ENCODE measurements at regions not wholly inside any gene's neighbourhood (a gene's known extent, or its start where the extent isn't known, plus 50 kb on each side); places are given as distances from the start of the nearest gene placed in this dataset.
"Not testable (repeated sequence)": the region's sequence is repeated elsewhere in the genome, so short reads cannot be mapped to it uniquely, and the experiment has no call there.

DNA sequence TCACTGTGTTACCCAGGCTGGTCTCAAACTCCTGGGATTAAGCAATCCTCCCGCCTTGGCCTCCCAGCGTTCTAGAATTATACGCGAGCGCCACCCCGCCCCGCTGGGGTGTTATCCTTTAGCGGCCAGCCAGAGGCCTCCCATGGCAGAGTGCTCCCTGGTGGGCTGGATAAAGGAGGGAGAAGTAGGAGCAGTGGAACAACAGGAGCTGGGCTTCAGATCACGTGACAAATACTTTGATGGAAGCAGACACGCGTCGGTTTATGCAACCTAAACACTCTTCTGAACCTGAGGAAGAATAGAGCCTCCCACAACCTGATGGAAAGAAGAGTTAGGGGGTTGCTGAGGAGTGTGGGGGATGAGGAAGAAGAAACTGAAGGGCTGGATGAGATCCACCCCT lies 2114.0 kb downstream of the TP53TG3F start:
- no peak for DNase-seq (ENCODE audit: low spot score)

DNA sequence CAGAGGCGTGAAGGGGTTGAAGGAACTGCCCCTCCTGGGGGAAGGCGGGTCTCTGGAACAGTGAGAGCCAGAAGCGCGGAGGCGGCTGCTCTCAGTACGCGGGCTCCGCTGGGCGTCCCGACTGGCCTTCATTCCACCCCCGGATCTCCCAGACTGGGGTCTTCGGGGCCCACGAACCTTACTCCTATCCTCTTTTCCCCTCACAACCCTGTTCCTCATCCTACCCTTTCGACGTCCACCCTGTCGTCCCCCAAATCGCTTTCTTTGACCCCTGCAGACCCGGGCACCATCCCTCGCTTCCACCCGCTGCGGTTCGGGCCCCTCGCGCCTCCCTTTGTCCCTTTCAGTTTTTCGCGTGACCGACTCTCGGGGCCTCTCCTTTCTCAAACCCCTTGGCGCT lies 2114.6 kb downstream of the TP53TG3F start:
- DNase-seq (ENCODE audit: low spot score), result no peak

DNA sequence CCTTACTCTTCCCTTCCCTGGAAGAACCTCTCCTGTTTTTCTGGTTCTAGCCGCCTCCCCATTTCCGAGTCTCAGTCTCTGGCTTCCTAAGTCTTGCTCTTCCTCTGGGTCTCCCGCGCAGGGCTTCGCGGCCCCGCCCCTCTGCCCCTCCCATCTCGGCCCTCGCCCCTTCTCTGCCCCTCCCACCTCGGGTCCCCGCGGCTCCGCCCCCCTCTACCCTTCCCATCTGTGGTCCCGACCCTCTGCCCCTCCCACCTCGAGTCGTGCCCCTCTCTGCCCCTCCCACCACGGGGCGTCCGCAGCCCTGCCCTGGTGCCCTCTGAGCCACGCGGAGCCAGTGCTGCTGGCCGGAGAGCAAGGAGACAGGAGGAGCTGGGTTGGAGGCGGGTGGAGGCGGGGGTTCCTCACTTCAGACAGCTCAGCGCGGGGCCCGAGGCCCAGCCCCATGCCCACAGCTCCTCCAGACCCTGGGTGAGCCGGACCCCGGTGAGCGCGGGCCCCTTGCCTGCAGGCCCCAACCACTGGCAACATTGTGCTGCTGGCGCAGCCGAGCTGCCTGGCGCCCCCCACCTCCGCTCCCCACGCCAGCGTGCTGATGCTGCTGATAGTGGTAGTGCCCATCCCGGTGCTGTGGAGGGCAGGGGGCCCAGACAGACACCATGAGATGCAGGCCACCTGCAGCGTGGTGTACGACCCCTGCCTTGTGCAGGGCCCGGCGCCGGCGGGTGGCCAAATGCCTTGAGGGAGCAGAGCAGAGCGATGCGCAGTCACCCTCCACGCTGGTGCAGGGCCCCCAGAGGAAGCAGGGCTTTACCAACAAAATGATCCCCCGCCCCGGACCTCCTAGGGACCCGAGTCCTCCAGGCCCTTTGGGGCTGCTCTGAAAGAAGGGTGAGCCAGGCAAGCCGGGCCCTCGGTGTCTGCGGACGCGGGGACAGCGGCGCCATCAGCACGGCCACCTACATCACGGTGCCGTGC lies 2115.3 kb downstream of the TP53TG3F start:
- no peak for DNase-seq (ENCODE audit: low spot score)

GRCh38 chr16:35575432-35575821 lies 2116.0 kb downstream of the TP53TG3F start:
- no peak for DNase-seq (ENCODE audit: low spot score)

DNA sequence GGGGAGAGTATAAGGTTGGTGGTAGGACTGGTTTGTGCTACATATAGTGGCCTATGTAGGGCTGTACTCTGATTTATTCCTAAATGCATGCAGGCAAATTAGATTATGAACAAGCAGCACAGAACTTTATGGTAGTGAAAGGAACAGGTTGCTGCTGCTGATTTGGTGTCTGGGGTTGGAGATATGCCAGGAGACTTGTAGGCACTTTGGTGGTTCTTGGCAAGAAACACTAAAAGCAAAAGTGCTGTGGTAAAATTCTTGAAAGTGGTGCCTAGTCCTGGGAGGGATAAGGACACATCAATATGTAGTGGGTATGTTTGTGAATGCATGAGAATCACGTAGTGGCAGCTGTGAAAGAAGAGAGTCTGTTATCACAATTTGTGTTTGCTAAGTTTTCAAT lies 2126.0 kb downstream of the TP53TG3F start:
- no peak for DNase-seq (ENCODE audit: low spot score)

DNA sequence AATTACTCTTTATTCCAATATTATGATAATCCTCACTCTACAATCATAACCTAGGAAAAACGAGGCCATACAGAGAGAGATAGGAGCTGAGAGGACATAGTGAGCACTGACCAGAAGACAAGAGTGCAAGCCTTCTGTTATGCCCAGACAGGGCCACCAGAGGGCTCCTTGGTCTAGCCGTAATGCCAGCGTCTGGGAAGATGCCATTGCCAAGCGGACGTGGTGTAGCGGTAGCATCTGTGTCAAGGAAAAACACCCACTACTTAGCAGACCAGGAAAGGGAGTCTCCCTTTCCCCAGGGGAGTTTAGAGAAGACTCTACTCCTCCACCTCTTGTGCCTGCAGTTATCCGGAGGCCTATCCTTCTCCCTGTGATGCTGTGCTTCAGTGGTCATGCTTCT lies 2131.5 kb downstream of the TP53TG3F start:
- not testable (repeated sequence) for DNase-seq (ENCODE audit: low spot score)

- no peak for DNase-seq (ENCODE audit: low spot score)
Observed at GRCh38 chr16:35596467-35596866, 2137.1 kb downstream of the TP53TG3F start.

- DNase-seq (ENCODE audit: low spot score), result no peak
Observed at GRCh38 chr16:35598696-35599332, 2139.4 kb downstream of the TP53TG3F start.

- no peak for DNase-seq (ENCODE audit: low spot score)
Observed at GRCh38 chr16:35599429-35600160, 2140.2 kb downstream of the TP53TG3F start.

DNA sequence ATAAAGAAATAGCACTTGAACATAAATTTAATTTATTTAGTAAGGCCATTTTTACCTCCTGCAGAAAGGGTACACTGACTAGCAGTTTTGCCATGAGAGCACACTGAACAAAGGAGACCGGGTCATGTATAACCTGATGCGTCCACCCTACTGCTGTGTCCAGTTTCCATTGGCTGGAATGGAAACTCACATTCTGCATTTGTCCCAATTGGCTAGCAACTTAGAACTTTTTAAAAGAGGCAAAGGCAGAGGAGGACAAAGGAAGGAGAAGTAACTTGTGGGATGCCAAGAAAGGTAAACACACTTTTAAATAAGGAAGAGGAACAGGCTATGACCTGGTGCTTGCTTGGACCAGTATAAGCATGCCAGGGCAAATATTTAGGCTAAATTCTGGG lies 2140.7 kb downstream of the TP53TG3F start:
- not testable (repeated sequence) for DNase-seq (ENCODE audit: low spot score)

DNA sequence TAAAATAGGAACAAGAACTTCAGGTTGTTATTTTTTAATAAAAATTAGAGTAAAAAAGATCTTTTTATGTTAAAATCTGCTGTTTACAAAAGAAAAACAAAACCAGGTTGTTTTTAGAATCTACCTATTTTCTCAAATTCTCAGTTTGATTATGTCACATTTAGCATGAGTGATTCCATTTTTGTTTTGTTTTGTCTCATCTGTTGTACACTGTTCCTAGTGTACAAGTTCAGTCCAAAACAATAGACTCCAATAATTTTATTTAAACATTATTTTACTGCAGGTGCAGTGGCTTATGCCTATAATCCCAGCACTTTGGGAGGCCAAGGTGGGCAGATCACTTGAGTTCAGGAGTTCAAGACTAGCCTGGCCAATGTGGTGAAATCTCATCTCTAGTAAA lies 2142.7 kb downstream of the TP53TG3F start:
- DNase-seq (ENCODE audit: low spot score), result no peak

- DNase-seq (ENCODE audit: low spot score), result not testable (repeated sequence)
Observed at GRCh38 chr16:35603371-35603770, 2144.0 kb downstream of the TP53TG3F start.

DNA sequence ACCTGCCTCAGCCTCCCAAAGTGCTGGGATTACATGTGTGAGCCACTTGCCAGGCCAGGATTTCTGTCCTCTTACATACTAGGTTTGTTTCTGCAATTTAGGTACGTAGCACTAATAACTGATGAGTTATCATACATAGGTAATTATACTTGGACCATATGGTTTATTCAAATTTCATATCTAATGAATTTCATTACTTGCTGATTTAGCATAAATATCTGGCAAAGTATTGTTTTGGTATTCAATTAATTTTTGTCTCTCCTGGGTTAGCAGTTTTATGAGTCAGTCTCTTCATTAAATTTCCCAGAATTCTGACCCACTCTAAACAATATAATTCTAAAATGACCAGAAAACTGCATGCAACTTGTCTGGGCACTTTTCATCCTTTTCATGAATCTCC lies 2146.5 kb downstream of the TP53TG3F start:
- no peak for DNase-seq (ENCODE audit: low spot score)

- not testable (repeated sequence) for DNase-seq (ENCODE audit: low spot score)
Observed at GRCh38 chr16:35614883-35615282, 2155.5 kb downstream of the TP53TG3F start.

GRCh38 chr16:35619176-35619575 lies 2159.8 kb downstream of the TP53TG3F start:
- DNase-seq (ENCODE audit: low spot score), result not testable (repeated sequence)

DNA sequence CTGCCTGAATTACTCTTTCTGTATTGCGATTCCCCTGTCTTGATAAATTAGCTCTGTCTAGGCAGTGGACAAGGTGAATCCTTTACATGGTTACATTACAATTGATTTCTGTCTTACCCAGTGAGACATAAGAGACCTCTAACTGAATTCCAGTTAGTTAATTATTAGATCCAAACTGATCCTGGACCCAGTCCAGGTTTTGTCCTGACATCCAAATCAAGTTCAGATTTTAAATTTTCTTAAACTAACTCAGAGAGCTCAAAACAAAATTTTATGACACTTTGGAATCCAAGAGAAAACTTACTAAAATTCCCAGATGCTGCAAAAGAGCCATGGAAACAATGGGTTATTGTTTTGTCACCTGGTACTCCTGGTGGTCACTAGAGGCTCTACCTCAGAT lies 2166.6 kb downstream of the TP53TG3F start:
- no peak for DNase-seq (ENCODE audit: low spot score)

DNA sequence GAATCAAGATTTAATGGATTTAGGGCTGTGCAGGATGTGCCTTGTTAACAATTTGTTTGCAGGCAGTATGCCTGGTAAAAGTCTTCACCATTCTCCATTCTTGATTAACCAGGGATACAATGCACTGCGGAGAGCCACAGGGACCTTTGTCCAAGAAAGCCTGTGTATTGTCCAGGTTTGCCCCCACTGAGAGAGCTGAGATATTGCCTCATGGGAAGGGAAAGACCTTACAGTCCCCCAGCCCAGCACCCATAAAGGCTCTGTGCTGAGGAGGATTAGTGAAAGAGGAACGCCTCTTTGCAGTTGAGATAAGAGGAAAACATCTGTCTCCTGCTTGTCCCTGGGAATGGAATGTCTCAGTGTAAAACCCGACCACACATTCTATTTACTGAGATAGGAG lies 2169.6 kb downstream of the TP53TG3F start:
- no peak for DNase-seq (ENCODE audit: low spot score)

DNA sequence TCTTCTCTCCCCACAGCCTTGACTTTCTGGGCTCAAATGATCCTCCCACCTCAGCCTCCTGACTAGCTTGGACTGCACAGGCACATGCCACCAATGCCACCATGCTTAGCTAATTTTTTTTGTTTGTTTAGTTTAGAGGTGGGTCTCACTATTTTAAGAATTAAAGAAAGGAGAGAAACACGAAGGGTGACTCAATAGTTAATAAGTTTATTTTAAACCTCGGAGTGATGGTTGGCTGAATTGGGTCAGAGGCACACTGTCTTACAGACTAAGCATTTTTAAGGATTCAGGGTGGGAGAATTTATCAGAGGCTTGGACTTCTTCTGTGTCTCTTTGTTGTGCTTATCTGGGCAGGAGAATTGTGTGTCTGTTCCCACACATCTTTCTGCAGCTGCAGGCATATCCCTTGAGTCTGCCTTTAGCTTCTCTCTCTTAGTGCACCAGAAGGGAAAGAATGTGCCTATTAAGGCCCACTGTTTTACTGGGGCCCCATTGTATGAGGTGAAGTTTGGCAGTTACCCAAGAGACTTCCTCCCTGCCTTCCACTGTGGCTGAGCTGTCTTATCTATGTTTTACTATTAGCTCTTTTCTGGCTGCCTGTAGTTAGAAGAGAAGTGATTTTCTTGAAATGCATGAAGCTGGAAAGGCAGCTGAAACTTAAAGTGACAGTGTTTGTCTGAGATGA lies 2172.0 kb downstream of the TP53TG3F start:
- DNase-seq (ENCODE audit: low spot score), result no peak

DNA sequence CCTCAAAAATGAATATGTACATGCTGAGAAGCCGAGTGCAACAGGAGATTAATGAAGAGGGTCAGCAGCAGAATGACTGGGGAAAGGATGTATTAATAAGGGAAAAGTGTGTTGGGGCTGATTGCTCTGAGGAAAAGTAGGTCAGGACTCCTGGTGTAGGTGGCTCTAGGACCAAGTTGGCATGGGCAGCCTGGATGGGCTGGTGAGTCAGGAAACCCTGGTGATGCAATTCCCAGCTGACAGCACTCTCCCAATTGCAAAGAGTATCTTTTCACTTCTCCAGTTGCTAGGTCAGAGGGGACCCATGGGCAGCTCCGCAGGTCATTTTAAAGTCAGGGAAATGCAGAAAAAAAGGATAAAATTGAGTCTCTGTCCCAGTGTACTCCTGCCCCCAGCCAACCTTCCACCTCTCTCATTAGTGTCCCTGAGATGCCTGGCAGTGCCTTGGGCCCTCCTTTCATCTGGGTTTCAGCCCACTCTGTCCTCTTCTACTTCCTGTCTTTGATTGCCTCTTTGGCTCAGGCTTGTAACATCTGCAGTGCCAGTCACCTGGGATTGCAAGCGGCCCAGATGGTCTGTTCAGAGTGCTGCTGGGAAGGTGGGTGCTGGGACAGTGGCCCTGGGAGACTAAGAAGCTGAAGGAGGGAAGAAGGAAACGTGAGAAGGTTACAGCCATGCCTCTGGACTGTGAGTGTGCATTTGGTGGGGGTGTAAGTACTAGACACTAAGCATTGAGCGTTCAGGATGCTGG lies 2177.2 kb downstream of the TP53TG3F start:
- no peak for DNase-seq (ENCODE audit: low spot score)

- no peak for DNase-seq (ENCODE audit: low spot score)
Observed at GRCh38 chr16:35637683-35638082, 2178.3 kb downstream of the TP53TG3F start.

Measured in GM03348 (cell line).